Uterus (tissue), 2 donors: ENCODE measurements at regions not wholly inside any gene's neighbourhood (a gene's known extent, or its start where the extent isn't known, plus 50 kb on each side); places are given as distances from the start of the nearest gene placed in this dataset.

ENCODE experiments used
- POLR2A ChIP-seq, 2 donors: fragments of 450-650 bp; IDR thresholded peaks; one replicate each; pipeline ENCODE4 v1.6.1; 2016; ENCODE audit warnings: antibody characterized with exemption in 2 of 2, mild to moderate bottlenecking in 1 of 2, moderate library complexity in 1 of 2
- TF ChIP-seq, protein P1 (sequence below), 4 experiments: fragments of 200-600 bp in 2 of 4; fragments of 450-650 bp in 2 of 4; sonication (generic) in 2 of 4; IDR thresholded peaks; one replicate each; pipeline ENCODE4 v1.5.1; 2016 to 2019; ENCODE audit warnings: antibody characterized with exemption in 4 of 4, mild to moderate bottlenecking in 2 of 4, moderate library complexity in 1 of 4

DNA sequence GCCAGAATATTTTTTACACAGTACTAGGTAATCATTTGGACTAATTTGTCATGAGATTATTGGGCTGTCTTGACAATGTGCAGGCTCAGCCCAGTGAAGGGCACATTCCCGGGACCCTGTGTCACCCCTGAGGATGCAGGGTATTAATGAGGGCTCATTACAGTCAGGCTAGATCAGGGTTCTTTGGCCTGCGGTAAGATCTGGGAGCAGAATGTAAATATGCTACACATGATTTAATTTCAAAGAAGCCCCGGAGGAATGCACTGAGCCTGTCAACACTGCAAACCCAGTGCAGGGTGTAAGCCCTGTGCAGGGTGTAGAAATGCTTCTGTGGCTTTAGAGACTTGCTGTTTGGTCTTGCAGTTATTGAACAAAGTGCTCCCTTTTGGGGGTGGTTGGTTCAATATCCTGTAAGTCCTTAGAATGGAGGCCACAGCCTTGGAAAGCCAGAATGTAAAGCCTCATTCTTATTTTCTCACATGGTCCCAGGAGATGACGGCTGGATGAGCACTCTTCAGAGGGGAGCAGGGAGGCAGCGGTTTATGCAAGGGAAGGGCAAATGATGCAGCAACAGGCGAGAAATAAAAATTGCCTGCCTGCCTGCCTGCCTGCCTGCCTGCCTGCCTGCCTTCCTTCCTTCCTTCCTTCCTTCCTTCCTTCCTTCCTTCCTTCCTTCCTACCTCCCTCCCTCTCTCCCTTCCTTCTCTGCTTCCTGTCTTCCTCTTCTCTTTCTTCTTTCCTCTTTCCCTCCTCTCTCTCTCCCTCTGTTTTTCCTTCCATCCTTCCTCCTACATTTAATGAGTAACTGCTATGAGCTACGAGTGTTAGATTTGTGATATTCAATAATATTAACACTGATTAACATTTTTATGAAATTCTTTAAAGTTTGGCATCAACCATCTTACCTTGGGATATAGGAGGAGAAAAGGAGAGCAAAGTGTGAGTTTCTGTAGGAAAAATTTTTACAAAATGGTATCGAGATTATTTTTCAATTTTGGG is 148.8 kb downstream of the VAPA start:
- TF ChIP-seq, protein P1, sequence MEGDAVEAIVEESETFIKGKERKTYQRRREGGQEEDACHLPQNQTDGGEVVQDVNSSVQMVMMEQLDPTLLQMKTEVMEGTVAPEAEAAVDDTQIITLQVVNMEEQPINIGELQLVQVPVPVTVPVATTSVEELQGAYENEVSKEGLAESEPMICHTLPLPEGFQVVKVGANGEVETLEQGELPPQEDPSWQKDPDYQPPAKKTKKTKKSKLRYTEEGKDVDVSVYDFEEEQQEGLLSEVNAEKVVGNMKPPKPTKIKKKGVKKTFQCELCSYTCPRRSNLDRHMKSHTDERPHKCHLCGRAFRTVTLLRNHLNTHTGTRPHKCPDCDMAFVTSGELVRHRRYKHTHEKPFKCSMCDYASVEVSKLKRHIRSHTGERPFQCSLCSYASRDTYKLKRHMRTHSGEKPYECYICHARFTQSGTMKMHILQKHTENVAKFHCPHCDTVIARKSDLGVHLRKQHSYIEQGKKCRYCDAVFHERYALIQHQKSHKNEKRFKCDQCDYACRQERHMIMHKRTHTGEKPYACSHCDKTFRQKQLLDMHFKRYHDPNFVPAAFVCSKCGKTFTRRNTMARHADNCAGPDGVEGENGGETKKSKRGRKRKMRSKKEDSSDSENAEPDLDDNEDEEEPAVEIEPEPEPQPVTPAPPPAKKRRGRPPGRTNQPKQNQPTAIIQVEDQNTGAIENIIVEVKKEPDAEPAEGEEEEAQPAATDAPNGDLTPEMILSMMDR (IDR thresholded peaks at IDR 0.05): no peak
- no peak for TF ChIP-seq POLR2A (IDR thresholded peaks at IDR 0.05)
